H1 (cell line): ENCODE measurements at regions not wholly inside any gene's neighbourhood (a gene's known extent, or its start where the extent isn't known, plus 50 kb on each side); places are given as distances from the start of the nearest gene placed in this dataset.
"Not testable (repeated sequence)": the region's sequence is repeated elsewhere in the genome, so short reads cannot be mapped to it uniquely, and the experiment has no call there.

ENCODE experiments used
- EP300 ChIP-seq, 2 experiments: IDR thresholded peaks; 1 replicate in 1 of 2; 2 replicates in 1 of 2; pipeline ENCODE4 v1.6.1; 2011 to 2012; ENCODE audit warnings: low read depth in 2 of 2, low read length in 2 of 2, mild to moderate bottlenecking in 2 of 2, borderline replicate concordance in 1 of 2, inconsistent platforms in 1 of 2, moderate library complexity in 1 of 2
- EZH2 ChIP-seq: fragments of 200-600 bp; sonication (generic); IDR thresholded peaks from 2 replicates; pipeline ENCODE4 v1.7.1; 2012; ENCODE audit warnings: low read depth, mild to moderate bottlenecking, moderate library complexity, low read length, inconsistent platforms; ENCODE audit not compliant: severe bottlenecking
- HDAC2 ChIP-seq, 2 experiments: fragments of 300-600 bp in 1 of 2; sonication (generic) in 1 of 2; IDR thresholded peaks; 2 replicates each; pipeline ENCODE4 v1.6.1; 2011 to 2012; ENCODE audit warnings: low read depth in 2 of 2, low read length in 2 of 2, mild to moderate bottlenecking in 2 of 2, moderate library complexity in 2 of 2, borderline replicate concordance in 1 of 2, inconsistent platforms in 1 of 2
- KDM1A ChIP-seq: fragments of 200-600, 300-600 bp; sonication (generic); IDR thresholded peaks from 2 replicates; pipeline ENCODE4 v1.7.1; 2016; ENCODE audit warnings: mild to moderate bottlenecking, low read length, borderline replicate concordance
- POLR2A ChIP-seq, 2 experiments: IDR thresholded peaks; 1 replicate in 1 of 2; 2 replicates in 1 of 2; pipeline ENCODE4 v1.6.1; 2011; ENCODE audit warnings: low read depth in 2 of 2, low read length in 2 of 2, mild to moderate bottlenecking in 2 of 2; ENCODE audit errors: control extremely low read depth in 1 of 2
- SP1 ChIP-seq: IDR thresholded peaks from 2 replicates; pipeline ENCODE4 v1.6.1; 2011; ENCODE audit warnings: low read depth, low read length
- SUZ12 ChIP-seq: fragments of 200-600 bp; sonication (generic); IDR thresholded peaks from 2 replicates; pipeline ENCODE4 v1.6.1; 2012; ENCODE audit warnings: mild to moderate bottlenecking, inconsistent platforms, low read length, moderate library complexity, mixed read lengths
- TAF1 ChIP-seq: IDR thresholded peaks from 2 replicates; pipeline ENCODE4 v1.6.1; 2011; ENCODE audit warnings: mild to moderate bottlenecking, low read depth, low read length
- TEAD4 ChIP-seq: IDR thresholded peaks from 2 replicates; pipeline ENCODE4 v1.6.1; 2012; ENCODE audit warnings: low read depth, low read length, inconsistent platforms, mixed read lengths
- TF ChIP-seq, protein P1 (sequence below), 3 experiments: IDR thresholded peaks; 1 replicate in 2 of 3; 2 replicates in 1 of 3; pipeline versions ENCODE4 v1.5.1 to v1.6.1; 2011; ENCODE audit warnings: low read length in 3 of 3, mild to moderate bottlenecking in 3 of 3, inconsistent platforms in 2 of 3, low read depth in 1 of 3, moderate library complexity in 1 of 3; ENCODE audit not compliant: insufficient read depth in 1 of 3; ENCODE audit errors: control extremely low read depth in 1 of 3

DNA sequence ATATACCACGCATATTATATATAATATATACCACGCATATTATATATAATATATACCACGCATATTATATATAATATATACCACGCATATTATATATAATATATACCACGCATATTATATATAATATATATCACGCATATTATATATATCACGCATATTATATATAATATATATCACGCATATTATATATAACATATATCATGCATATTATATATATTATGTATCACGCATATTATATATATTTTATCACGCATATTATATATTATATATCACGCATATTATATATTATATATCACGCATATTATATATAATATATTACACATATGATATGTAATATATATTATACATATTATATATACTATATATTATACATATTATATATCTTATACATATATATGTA, 1283.0 kb downstream of the EFNA5 start:
- TF ChIP-seq, protein P1, sequence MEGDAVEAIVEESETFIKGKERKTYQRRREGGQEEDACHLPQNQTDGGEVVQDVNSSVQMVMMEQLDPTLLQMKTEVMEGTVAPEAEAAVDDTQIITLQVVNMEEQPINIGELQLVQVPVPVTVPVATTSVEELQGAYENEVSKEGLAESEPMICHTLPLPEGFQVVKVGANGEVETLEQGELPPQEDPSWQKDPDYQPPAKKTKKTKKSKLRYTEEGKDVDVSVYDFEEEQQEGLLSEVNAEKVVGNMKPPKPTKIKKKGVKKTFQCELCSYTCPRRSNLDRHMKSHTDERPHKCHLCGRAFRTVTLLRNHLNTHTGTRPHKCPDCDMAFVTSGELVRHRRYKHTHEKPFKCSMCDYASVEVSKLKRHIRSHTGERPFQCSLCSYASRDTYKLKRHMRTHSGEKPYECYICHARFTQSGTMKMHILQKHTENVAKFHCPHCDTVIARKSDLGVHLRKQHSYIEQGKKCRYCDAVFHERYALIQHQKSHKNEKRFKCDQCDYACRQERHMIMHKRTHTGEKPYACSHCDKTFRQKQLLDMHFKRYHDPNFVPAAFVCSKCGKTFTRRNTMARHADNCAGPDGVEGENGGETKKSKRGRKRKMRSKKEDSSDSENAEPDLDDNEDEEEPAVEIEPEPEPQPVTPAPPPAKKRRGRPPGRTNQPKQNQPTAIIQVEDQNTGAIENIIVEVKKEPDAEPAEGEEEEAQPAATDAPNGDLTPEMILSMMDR (IDR thresholded peaks at IDR 0.05; ENCODE audit: control extremely low read depth in 1 of 3, insufficient read depth in 1 of 3, low read depth in 1 of 3, low read length in 3 of 3) = not testable (repeated sequence)
- TF ChIP-seq SUZ12; TAF1; EP300 (IDR thresholded peaks at IDR 0.05; ENCODE audit: borderline replicate concordance in 1 of 2, low read depth in 2 of 2, low read length in 2 of 2); EZH2; HDAC2 (IDR thresholded peaks at IDR 0.05; ENCODE audit: borderline replicate concordance in 1 of 2, low read depth in 2 of 2, low read length in 2 of 2); KDM1A; SP1; TEAD4; POLR2A (IDR thresholded peaks at IDR 0.05; ENCODE audit: control extremely low read depth in 1 of 2, low read depth in 2 of 2, low read length in 2 of 2): not testable (repeated sequence)
